GM23338 (cell line): ENCODE measurements at regions not wholly inside any gene's neighbourhood (a gene's known extent, or its start where the extent isn't known, plus 50 kb on each side); places are given as distances from the start of the nearest gene placed in this dataset.

Experiments
- CREB1 ChIP-seq: fragments of 250-450 bp; sonication (Bioruptor Pico); IDR thresholded peaks from 2 replicates; pipeline ENCODE4 v1.5.0; 2020; ENCODE audit warnings: low read depth, mild to moderate bottlenecking, moderate library complexity
- CTCF ChIP-seq, 2 experiments: fragments of 200-600 bp in 1 of 2; sonication (generic) in 1 of 2; conservative IDR thresholded peaks; 2 replicates each; pipeline versions ENCODE4 v1.5.1 to v1.6.1; 2016 to 2017; ENCODE audit warnings: antibody characterized with exemption in 2 of 2, low read depth in 2 of 2, mild to moderate bottlenecking in 2 of 2, moderate library complexity in 1 of 2
- EZH2 ChIP-seq: fragments of 200-600 bp; sonication (generic); IDR thresholded peaks from one replicate; pipeline ENCODE4 v1.8.0; 2017; ENCODE audit warnings: antibody characterized with exemption, mild to moderate bottlenecking, low read depth; ENCODE audit not compliant: unreplicated experiment
- EZH2phosphoT487 ChIP-seq: fragments of 200-600 bp; sonication (generic); IDR thresholded peaks from one replicate; pipeline ENCODE4 v1.8.1; 2018; ENCODE audit warnings: antibody characterized with exemption; ENCODE audit not compliant: unreplicated experiment
- POLR2AphosphoS5 ChIP-seq: IDR thresholded peaks from 2 replicates; pipeline ENCODE4 v1.6.1; 2016; ENCODE audit warnings: antibody characterized with exemption, low read depth
- REST ChIP-seq: IDR thresholded peaks from one replicate; pipeline ENCODE4 v1.6.1; 2018; ENCODE audit warnings: antibody characterized with exemption; ENCODE audit not compliant: unreplicated experiment

GRCh38 chr4:72888331-72888730 lies 181.2 kb downstream of the COX18 start:
- TF ChIP-seq POLR2AphosphoS5: no peak
- no peak for TF ChIP-seq CTCF (conservative IDR thresholded peaks at IDR 0.05; ENCODE audit: low read depth in 2 of 2)
- TF ChIP-seq EZH2: no peak
- TF ChIP-seq EZH2phosphoT487: no peak
- no peak for TF ChIP-seq CREB1
- no peak for TF ChIP-seq REST
